ENCODE measurements at regions not wholly inside any gene's neighbourhood (a gene's known extent, or its start where the extent isn't known, plus 50 kb on each side); places are given as distances from the start of the nearest gene placed in this dataset.

DNA sequence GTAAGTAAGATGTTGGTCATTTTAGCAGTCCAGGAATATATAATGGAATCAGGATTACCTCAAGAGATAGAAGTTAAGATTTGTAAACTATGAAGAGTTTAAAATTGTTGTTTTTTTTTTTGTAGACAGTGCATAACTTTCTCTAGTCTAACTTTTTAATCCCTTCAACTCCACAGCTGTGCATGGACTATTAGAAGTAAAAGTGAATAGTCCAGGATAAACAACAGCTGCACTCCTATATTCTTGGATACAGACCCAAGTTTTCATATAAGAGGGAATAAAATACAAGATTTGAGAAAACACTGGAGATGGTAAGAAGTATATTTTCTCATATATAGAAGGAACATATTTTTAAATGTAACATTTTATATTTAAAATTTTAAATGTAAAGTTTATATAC lies 1509.9 kb downstream of the SLITRK5 start:
- no peaks in the 10 kb centered on the region for H3K27me3 Mint-ChIP-seq (ENCODE audit: insufficient read depth, low read depth)
- Histone ChIP-seq H3K9ac (no peak overlapping the region), H3K27me3 (no peaks in the 10 kb centered on the region), H4K20me1 (ENCODE audit: low read depth) (no peaks in the 10 kb centered on the region), H3K79me2 (ENCODE audit: low read depth) (no peaks in the 10 kb centered on the region), H3K4me1 (no peaks in the 10 kb centered on the region), H3F3A (ENCODE audit: low read depth) (no peaks in the 10 kb centered on the region), H3K9me3 (ENCODE audit: low read depth) (no peaks in the 10 kb centered on the region), H3K27ac (no peak overlapping the region), H3K4me3 (no peak overlapping the region), H3K4me2 (no peak overlapping the region), H2AFZ (replicated peaks) (no peak overlapping the region), H3K36me3 (no peaks in the 10 kb centered on the region)
- H3K27ac Mint-ChIP-seq = no peak overlapping the region
- no peaks in the 10 kb centered on the region for H3K4me1 Mint-ChIP-seq
- no peak overlapping the region for H3K4me3 Mint-ChIP-seq
- TF ChIP-seq EZH2phosphoT487 (IDR thresholded peaks at IDR 0.05) = no peak
- TF ChIP-seq, protein P1, sequence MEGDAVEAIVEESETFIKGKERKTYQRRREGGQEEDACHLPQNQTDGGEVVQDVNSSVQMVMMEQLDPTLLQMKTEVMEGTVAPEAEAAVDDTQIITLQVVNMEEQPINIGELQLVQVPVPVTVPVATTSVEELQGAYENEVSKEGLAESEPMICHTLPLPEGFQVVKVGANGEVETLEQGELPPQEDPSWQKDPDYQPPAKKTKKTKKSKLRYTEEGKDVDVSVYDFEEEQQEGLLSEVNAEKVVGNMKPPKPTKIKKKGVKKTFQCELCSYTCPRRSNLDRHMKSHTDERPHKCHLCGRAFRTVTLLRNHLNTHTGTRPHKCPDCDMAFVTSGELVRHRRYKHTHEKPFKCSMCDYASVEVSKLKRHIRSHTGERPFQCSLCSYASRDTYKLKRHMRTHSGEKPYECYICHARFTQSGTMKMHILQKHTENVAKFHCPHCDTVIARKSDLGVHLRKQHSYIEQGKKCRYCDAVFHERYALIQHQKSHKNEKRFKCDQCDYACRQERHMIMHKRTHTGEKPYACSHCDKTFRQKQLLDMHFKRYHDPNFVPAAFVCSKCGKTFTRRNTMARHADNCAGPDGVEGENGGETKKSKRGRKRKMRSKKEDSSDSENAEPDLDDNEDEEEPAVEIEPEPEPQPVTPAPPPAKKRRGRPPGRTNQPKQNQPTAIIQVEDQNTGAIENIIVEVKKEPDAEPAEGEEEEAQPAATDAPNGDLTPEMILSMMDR (IDR thresholded peaks at IDR 0.05) = no peak
- no peak for TF ChIP-seq EZH2 (IDR thresholded peaks at IDR 0.05)
- peaks cover 9% of the 10 kb centered on the region for H3K9me3 Mint-ChIP-seq
- no peak for DNase-seq (ENCODE audit: low spot score)
- H3K36me3 Mint-ChIP-seq = no peaks in the 10 kb centered on the region

DNA sequence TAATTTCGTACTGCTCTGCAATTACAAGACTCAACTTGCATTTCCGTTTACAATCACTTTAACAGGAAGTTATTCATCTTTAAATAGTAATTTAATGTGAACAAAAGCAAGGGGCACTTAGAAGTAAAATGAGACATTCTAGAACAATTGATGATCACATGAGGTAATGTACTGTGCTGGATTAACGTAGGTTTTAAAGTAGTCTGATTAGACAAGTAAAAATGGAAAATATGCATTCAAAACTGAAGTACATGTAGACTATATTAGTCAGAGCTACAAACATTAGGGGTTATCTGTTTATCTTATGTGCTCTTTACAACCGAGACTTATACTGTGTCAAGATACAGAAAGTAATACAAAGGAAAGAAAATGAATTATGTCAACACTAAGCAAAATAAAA lies 1528.0 kb downstream of the SLITRK5 start:
- H3K4me3 ChIP-seq = no peak overlapping the region
- H3K9me3 ChIP-seq (ENCODE audit: low read depth) = no peaks in the 10 kb centered on the region
- no peak overlapping the region for H3K9ac ChIP-seq
- Mint-ChIP-seq H3K4me3 (no peak overlapping the region), H3K27me3 (ENCODE audit: insufficient read depth, low read depth) (no peaks in the 10 kb centered on the region), H3K9me3 (peaks cover 3% of the 10 kb centered on the region), H3K27ac (no peak overlapping the region), H3K4me1 (no peaks in the 10 kb centered on the region), H3K36me3 (no peaks in the 10 kb centered on the region)
- H4K20me1 ChIP-seq (ENCODE audit: low read depth) = no peaks in the 10 kb centered on the region
- H3K4me1 ChIP-seq = no peaks in the 10 kb centered on the region
- no peaks in the 10 kb centered on the region for H3K79me2 ChIP-seq (ENCODE audit: low read depth)
- no peak overlapping the region for H3K27ac ChIP-seq
- DNase-seq (ENCODE audit: low spot score) = no peak
- TF ChIP-seq EZH2 (IDR thresholded peaks at IDR 0.05) (no peak), EZH2phosphoT487 (IDR thresholded peaks at IDR 0.05) (no peak)
- TF ChIP-seq, protein P1 (IDR thresholded peaks at IDR 0.05) = no peak
- no peak overlapping the region for H3K4me2 ChIP-seq
- no peaks in the 10 kb centered on the region for H3K36me3 ChIP-seq
- no peak overlapping the region for H2AFZ ChIP-seq (replicated peaks)
- H3K27me3 ChIP-seq = no peaks in the 10 kb centered on the region
- H3F3A ChIP-seq (ENCODE audit: low read depth) = no peaks in the 10 kb centered on the region

DNA sequence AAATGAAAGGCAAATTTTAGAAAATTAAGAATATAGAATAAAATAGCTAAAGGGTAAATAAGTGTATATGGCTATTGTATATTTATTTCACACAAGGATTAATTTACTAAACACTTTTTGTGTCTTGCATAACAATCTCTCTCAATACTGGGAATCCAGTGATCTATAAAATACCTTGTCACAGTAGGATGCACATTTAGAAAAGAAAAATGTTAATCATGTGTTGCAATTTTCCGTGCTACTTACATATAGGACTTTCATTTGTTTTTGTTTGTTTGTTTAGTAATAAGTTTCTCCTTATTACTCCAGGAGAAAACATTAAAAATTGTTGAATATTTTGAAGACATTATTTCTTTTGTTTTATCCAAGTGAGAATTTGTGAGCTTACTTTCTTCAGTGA lies 1533.3 kb downstream of the SLITRK5 start:
- no peak overlapping the region for H3K4me3 Mint-ChIP-seq
- no peaks in the 10 kb centered on the region for H3K9me3 Mint-ChIP-seq
- no peak overlapping the region for H3K27ac ChIP-seq
- no peak for DNase-seq (ENCODE audit: low spot score)
- H3K27ac Mint-ChIP-seq = no peak overlapping the region
- TF ChIP-seq EZH2 (IDR thresholded peaks at IDR 0.05) (no peak), EZH2phosphoT487 (IDR thresholded peaks at IDR 0.05) (no peak)
- TF ChIP-seq, protein P1 (IDR thresholded peaks at IDR 0.05) = no peak
- H3K27me3 Mint-ChIP-seq (ENCODE audit: insufficient read depth, low read depth) = peaks cover 2% of the 10 kb centered on the region
- no peaks in the 10 kb centered on the region for H4K20me1 ChIP-seq (ENCODE audit: low read depth)
- H2AFZ ChIP-seq (replicated peaks) = no peak overlapping the region
- H3K36me3 Mint-ChIP-seq = no peaks in the 10 kb centered on the region
- no peaks in the 10 kb centered on the region for H3K4me1 ChIP-seq
- no peaks in the 10 kb centered on the region for H3K9me3 ChIP-seq (ENCODE audit: low read depth)
- no peaks in the 10 kb centered on the region for H3F3A ChIP-seq (ENCODE audit: low read depth)
- no peaks in the 10 kb centered on the region for H3K36me3 ChIP-seq
- H3K4me3 ChIP-seq = no peak overlapping the region
- H3K9ac ChIP-seq = no peak overlapping the region
- no peaks in the 10 kb centered on the region for H3K4me1 Mint-ChIP-seq
- H3K4me2 ChIP-seq = no peak overlapping the region
- H3K79me2 ChIP-seq (ENCODE audit: low read depth) = no peaks in the 10 kb centered on the region
- H3K27me3 ChIP-seq = no peaks in the 10 kb centered on the region

All from neural progenitor cell (in vitro differentiated cells).